GM19395 (cell line): ENCODE measurements at regions not wholly inside any gene's neighbourhood (a gene's known extent, or its start where the extent isn't known, plus 50 kb on each side); places are given as distances from the start of the nearest gene placed in this dataset.
"Not testable (repeated sequence)": the region's sequence is repeated elsewhere in the genome, so short reads cannot be mapped to it uniquely, and the experiment has no call there.

Experiments used
- ATAC-seq: cut with Tn5 transposase; IDR thresholded peaks from one replicate; pipeline ENCODE4 v1.9.1; 2021; ENCODE audit warnings: mild to moderate bottlenecking, moderate library complexity; ENCODE audit not compliant: unreplicated experiment

GRCh38 chr4:66767442-66767841 is 777.9 kb downstream of the CENPC start:
- no peak for ATAC-seq

DNA sequence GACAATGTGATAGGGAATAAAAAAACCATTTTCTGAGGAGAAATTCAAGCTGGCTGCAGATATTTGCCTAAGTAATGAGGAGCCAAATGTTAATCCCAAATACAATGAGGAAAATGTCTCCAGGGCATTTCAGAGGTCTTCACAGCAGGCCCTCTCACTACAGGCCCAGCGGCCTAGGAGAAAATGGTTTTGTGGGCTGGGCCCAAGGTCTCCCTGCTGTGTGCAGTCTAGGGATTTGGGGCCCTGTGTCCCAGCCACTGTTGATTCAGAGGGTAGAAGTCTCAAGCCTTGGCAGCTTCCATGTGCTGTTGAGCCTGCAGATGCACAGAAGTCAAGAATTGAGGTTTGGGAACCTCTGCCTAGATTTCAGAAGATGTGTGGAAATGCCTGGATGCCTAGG is 778.7 kb downstream of the CENPC start:
- no peak for ATAC-seq

DNA sequence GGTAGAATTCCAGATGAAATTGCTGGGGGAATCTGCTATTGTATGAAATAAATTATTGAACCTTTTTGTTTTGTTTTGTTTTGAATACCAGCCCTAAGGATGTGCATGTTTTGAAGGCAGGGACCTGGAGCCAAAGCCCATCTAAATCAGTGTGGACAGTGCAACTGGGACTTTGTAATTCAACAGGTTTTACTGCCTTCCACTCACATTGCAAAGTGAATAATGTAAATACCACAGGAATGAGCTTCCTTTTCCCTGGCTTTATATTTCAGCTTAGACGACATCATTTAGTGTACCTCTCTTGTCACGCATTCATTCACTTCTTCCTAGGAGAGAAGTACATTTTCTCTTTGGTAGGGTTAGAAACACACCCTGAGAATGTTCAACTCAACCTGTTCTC is 795.0 kb downstream of the CENPC start:
- no peak for ATAC-seq

GRCh38 chr4:66746918-66747317 is 798.4 kb downstream of the CENPC start:
- not testable (repeated sequence) for ATAC-seq

- ATAC-seq, result no peak
Observed at GRCh38 chr4:66741081-66741480, 804.2 kb downstream of the CENPC start.

DNA sequence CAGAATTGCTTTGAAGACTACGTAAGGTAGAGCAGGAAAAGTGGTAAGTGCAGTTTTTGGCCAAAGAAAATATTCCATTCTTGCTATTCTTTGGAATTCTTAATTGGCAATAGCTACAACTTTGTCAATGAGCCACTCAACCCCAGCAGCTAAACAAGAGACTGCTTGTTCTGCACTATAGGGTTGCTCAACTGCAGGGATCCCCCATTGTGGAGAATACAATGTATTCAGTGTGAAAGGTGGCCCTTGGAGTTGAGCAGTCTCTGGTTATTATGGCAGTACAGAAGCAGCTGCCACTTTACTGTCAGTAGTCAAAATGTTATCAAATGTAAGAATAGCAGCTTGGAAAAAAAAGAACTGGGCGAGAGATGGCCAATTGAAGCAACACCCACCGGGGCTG is 808.7 kb downstream of the CENPC start:
- ATAC-seq, result no peak

DNA sequence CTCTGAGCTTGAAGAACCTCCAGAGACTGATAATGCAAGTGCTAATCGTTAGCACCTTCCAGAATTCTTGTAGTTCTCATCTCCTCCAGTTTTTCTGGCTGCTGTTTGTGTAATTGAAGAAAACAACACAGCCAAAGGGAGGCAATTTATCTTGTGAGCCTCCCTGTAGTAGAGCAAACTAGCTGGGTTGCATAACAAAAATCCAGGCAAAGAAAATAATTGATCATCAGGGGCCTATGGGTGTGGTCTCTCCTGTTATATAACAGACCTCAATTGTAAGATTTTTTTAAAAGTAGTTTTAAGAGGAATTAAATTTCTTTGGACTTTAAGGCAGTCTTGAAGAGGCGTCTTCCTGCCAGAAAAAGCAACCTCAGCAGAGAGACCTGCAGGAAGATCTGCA is 817.0 kb downstream of the CENPC start:
- ATAC-seq, result no peak

GRCh38 chr4:66712301-66712921 is 832.9 kb downstream of the CENPC start:
- ATAC-seq, result not testable (repeated sequence)

DNA sequence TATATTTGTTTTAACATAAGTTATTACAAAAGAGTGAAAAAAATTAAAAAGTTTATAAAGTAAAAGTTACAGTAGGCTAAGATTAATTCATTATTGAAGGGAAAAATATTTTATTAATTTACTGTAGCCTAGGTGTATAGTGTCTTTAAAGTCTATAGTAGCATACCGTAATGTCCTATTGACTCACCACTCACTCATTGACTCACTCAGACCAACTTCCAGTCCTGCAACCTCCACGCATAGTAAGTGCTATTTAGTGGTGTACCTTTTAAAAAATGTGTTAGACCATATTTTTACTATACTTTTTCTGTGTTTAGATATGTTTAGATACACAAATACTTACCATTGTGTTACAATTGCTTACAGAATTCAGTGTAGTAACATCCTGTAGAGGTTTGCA is 841.1 kb downstream of the CENPC start:
- no peak for ATAC-seq

GRCh38 chr4:66694739-66695138 is 850.6 kb downstream of the CENPC start:
- ATAC-seq, result no peak

DNA sequence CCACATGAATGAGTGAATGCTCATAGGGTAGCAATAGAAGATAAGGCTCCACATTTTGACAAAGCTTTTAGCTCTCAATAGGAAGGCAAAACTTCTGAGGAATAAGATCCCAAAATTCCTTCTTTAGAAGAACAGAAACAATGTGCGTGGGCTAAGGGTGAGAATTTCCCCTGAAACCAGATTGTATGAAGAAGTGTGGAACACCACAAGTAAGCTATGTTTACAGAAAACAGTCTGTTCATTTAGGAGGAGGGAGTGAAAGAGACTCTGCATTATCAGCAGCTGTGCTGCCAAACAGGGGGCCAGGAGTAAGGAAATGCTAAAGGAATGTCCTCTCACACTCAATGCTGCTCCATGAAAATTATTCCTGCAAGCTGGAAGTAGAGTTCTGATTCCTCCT is 851.6 kb downstream of the CENPC start:
- ATAC-seq, result no peak

- no peak for ATAC-seq
Observed at GRCh38 chr4:66691101-66691500, 854.2 kb downstream of the CENPC start.

- ATAC-seq, result no peak
Observed at GRCh38 chr4:66688674-66689073, 856.6 kb downstream of the CENPC start.

- ATAC-seq, result no peak
Observed at GRCh38 chr4:66687459-66687858, 857.8 kb downstream of the CENPC start.

DNA sequence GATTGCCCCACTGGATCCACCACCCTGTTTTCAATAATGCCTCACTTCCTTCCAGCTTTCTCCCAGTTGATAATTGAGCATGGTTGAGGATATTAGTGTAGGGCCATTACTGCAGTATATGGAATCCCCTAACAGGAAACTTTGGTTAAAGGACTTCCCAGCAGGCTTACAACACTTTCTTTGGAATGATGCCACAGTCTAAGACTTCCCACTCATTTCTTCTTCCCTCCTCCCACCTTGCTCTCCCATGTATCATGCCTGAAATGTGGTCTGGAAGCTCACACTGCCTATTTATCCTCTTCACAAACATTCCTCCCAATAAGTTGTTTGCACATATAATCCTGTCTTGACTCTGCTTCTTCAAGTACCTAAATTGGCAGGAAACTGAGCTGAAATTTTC is 863.3 kb downstream of the CENPC start:
- ATAC-seq, result no peak

DNA sequence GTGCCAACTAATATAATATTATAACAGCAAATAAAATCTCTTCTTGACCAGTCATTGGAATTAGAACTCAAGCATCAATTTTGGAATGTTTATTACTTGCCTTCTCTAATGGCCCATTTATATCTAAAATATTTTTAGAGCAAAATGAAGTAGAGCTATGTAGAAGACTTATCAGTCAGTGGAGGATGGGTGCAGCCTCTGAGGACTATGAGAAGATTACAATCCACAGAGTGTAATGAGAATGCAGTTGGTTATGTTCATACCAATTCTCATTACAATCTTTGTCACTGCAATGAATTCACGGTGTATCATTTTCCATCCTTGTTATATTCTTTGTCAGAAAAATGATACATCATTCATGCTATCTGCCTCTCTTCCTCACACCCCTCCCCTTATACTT is 878.1 kb downstream of the CENPC start:
- no peak for ATAC-seq

DNA sequence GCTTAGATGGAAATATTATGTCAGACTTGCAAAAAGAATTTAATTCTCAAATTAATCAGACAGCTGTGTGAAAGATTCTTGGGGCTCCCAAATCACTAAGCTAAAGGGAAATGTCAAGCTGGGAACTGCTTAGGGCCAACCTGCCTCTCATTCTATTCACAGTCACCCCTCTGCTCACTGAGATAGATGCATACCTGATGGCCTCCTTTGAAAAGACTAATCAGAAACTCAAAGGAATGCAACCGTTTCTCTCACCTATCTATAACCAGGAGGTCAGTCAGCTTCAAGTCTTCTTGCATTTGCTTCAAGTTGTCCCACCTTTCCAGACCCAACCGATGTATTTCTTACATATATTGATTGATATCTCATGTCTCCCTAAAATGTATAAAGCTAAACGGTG is 882.7 kb downstream of the CENPC start:
- ATAC-seq, result no peak

DNA sequence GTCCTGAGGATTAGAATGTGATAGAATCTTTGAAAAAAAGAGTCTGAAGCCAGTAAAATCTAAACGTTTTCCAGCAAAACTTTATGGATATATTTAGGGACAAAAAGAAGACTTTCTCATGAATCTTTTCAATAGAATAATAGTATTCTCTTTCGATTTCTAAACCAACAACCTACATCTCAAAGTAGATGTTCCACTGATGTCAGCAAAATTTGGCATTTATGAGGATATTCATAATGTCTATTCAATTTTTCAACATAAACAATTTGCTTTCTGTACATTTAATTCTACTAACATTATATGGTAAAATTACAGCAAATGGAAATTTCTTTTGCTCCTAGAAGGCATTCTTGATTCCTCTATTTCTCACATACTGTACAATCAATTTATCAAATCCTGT is 886.5 kb downstream of the CENPC start:
- ATAC-seq, result no peak

DNA sequence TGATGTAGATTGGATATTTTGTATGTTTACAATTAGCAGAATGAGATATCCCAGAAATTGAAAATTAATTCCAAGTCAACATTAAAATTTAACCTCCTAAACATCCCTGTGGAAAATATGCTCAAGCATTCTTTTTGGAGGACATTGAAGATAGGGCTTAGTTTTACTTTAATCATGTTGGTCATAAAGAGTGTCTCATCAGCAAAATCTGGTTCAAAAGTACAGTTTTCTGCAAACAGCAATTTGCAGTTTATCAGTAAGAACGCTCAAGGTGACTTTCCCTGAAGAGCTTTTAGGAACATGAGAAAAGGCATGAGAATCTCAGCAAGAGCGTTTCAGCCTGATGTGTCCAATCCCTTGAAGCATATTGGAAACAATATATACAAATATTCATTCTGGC is 889.8 kb downstream of the CENPC start:
- no peak for ATAC-seq

DNA sequence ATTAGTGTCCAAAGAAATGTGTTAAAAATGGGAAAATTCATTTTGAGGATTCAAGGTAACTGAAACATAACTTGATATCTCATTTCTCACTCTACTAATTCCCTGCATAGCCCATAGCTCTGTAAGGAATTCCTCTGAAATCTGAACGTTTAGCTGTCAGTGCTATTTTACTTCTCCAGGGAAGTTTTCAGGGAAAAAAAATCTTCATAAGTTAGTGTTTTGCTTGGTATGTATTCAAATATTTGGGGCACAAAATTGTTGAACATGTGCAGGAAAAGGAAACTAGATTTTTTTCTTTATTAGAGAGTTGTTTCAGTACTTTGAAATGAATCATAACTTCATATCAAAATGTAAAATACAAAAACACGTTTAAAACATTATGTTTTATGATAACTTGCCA is 891.4 kb downstream of the CENPC start:
- ATAC-seq, result no peak

DNA sequence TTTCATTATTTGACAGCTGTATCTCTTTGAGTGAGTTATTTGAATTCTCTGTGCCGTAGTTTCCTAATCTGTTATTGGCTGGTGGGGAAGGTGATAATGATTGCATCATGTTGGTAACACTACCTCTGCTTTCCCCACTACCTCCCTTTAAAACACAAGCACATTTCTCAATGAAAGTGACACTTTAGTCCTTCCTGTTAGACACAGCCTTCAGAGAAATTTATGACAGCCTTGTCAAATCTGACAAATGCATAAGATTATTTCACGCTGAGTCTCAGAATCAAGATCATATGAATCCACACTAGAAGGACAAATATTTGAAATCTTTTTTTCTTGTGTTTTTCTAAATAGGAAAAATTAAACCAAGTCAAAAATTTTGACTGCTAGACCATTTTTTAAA is 896.1 kb downstream of the CENPC start:
- no peak for ATAC-seq

- no peak for ATAC-seq
Observed at GRCh38 chr4:66647926-66648325, 897.4 kb downstream of the CENPC start.

DNA sequence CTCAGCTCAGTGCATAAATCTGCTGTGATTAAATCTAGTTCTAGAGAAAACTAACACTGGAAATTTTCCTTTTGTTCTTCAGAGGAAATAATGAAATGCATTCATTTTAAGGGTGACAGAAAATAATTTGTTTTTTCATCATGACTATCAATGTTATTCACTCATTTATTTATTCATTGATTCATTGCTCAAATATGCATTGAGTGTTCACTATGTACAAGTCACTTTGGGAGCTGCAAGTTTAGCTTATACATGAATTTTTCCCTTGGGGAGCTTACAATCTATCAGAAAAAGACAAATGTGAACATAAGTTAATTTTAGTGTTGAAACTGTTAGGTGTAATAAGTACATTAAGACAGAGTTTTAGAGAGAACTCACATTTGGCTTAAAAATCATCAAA is 897.8 kb downstream of the CENPC start:
- ATAC-seq, result no peak
